ENCODE measurements at regions not wholly inside any gene's neighbourhood (a gene's known extent, or its start where the extent isn't known, plus 50 kb on each side); places are given as distances from the start of the nearest gene placed in this dataset.

DNA sequence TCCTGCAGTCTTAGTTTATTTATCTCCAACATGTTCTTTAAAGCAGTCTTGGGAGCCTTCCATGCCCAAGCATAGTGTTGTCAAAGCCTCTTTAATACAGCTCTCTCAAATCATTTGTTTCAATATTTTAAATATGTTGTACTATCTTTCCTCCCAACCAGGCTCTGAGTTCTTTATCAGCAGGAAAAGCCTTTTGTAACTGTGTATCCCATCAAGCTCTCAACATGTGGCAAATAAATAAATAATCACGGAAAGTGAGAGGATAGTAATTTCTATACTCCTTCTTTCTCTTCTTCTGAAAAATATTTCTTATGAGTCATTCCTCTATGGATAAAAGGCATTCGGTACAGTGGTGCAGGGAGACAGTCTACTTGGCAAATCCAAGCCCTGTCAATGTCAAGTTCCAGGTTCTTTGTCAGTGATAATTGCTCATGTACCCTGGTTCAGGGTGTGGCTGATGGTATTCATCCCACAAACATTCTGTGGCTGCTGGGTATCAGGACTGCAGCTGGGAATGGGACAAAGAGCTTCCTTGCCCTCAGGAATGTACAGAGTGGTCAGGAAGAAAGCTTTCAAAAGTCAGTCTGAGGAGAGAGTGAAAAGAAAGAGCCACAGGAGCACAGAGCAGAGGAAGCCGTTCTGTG, 384.3 kb downstream of the EFNB2 start:
- no peak overlapping the region for H3K4me2 ChIP-seq (ENCODE audit: insufficient read depth, low read length)
- DNase-seq (no peak), ATAC-seq (ENCODE audit: insufficient read depth, low read depth) (no peak)
- no peaks in the 10 kb centered on the region for H3K79me2 ChIP-seq (ENCODE audit: insufficient read depth, low read length)
- H4K20me1 ChIP-seq (ENCODE audit: insufficient read depth, low read length), result no peaks in the 10 kb centered on the region
- no peak overlapping the region for H2AFZ ChIP-seq (ENCODE audit: low read depth, low read length)
- H3K27ac ChIP-seq (ENCODE audit: low read length), result no peak overlapping the region
- no peaks in the 10 kb centered on the region for H3K4me1 ChIP-seq (ENCODE audit: insufficient read depth, low read length)
- H3K9me3 ChIP-seq (ENCODE audit: insufficient read depth, low read length, severe bottlenecking), result peaks cover 2% of the 10 kb centered on the region
- H3K36me3 ChIP-seq (ENCODE audit: insufficient read depth, low read length), result no peaks in the 10 kb centered on the region
- TF ChIP-seq EZH2 (IDR thresholded peaks at IDR 0.05; ENCODE audit: borderline replicate concordance, low read depth, low read length, severe bottlenecking), result no peak
- TF ChIP-seq, protein P1, sequence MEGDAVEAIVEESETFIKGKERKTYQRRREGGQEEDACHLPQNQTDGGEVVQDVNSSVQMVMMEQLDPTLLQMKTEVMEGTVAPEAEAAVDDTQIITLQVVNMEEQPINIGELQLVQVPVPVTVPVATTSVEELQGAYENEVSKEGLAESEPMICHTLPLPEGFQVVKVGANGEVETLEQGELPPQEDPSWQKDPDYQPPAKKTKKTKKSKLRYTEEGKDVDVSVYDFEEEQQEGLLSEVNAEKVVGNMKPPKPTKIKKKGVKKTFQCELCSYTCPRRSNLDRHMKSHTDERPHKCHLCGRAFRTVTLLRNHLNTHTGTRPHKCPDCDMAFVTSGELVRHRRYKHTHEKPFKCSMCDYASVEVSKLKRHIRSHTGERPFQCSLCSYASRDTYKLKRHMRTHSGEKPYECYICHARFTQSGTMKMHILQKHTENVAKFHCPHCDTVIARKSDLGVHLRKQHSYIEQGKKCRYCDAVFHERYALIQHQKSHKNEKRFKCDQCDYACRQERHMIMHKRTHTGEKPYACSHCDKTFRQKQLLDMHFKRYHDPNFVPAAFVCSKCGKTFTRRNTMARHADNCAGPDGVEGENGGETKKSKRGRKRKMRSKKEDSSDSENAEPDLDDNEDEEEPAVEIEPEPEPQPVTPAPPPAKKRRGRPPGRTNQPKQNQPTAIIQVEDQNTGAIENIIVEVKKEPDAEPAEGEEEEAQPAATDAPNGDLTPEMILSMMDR (IDR thresholded peaks at IDR 0.05; ENCODE audit: borderline replicate concordance, extremely low read depth, low read length, poor library complexity, severe bottlenecking), result no peak
- H3K27me3 ChIP-seq (ENCODE audit: insufficient read depth, low read length, poor library complexity), result no peaks in the 10 kb centered on the region
- no peak overlapping the region for H3K4me3 ChIP-seq (ENCODE audit: low read depth in 1 of 2, low read length in 2 of 2)
- H3K9ac ChIP-seq (ENCODE audit: low read depth, low read length), result no peak overlapping the region

DNA sequence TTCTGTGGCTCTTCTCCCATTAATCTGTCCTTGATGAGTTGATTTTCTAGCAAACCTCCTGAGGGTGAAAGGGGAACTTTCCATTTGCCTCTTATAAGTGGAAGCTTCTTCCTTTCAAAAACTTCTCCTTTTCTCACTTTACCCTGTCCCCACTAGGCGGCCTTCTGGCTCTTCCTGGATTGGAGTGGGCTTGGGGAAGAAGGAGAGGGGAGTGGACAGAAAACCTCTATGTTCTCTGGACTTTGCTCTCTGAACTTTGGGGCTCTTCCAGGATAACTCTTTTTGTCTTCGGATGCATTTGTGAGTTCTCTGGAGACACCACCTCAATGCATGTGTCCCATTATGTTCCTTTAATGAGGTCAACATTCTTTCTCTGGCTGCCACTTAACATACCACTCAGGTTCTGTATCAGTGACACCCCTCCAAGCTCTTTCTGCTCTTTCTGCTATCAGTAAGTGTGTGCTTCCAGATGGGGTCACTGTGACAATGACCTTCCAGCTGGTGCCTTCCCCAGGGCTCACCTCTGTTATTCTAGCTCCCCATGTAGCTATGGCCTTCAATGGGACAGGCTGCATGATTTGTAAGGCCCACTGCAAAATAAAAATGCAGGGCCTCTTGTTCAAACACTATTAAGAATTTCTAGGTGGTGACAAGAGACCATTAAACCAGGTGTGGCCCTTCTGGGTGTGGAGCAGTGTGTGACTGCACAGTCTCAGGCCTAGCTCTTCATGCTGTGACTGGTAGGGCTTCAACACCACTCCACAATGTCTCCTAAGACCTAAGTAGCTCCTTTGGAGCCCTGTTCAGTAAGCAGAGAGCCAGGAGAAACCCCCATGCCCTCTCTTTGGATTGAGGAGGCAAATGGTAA, 389.2 kb downstream of the EFNB2 start:
- Histone ChIP-seq H3K4me1 (ENCODE audit: insufficient read depth, low read length) (no peaks in the 10 kb centered on the region), H3K9me3 (ENCODE audit: insufficient read depth, low read length, severe bottlenecking) (peaks cover 2% of the 10 kb centered on the region), H4K20me1 (ENCODE audit: insufficient read depth, low read length) (no peaks in the 10 kb centered on the region), H2AFZ (ENCODE audit: low read depth, low read length) (peak overlapping the region; percentile 25; the same call in 1 of the 2 replicates), H3K9ac (ENCODE audit: low read depth, low read length) (no peak overlapping the region), H3K79me2 (ENCODE audit: insufficient read depth, low read length) (no peaks in the 10 kb centered on the region), H3K27me3 (ENCODE audit: insufficient read depth, low read length, poor library complexity) (no peaks in the 10 kb centered on the region), H3K4me2 (ENCODE audit: insufficient read depth, low read length) (no peak overlapping the region), H3K36me3 (ENCODE audit: insufficient read depth, low read length) (no peaks in the 10 kb centered on the region), H3K27ac (ENCODE audit: low read length) (no peak overlapping the region), H3K4me3 (ENCODE audit: low read depth in 1 of 2, low read length in 2 of 2) (no peak overlapping the region)
- TF ChIP-seq, protein P1 (IDR thresholded peaks at IDR 0.05; ENCODE audit: borderline replicate concordance, extremely low read depth, low read length, poor library complexity, severe bottlenecking), result no peak
- no peak for TF ChIP-seq EZH2 (IDR thresholded peaks at IDR 0.05; ENCODE audit: borderline replicate concordance, low read depth, low read length, severe bottlenecking)
- no peak for ATAC-seq (ENCODE audit: insufficient read depth, low read depth)
- DNase-seq, result no peak

DNA sequence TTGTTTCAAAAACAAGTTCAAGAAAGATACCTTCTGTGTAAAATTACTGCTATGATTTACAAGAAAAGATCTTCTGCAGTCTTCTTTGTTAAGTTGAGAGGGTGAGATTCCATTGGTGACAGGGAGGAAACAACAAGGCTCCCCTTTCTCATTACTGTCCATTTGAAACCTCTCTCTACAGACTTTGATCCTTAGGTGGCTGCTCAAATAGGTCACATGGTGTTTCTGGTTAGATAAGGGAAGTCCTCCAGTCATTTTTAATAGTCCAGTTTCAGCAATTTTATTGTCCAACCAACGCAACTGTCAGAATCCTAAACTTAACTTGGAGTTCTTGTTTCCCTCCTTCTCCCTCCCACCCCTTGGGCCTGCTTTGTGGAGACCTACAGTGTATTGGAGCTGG, 390.4 kb downstream of the EFNB2 start:
- Histone ChIP-seq H3K4me1 (ENCODE audit: insufficient read depth, low read length) (no peaks in the 10 kb centered on the region), H3K4me2 (ENCODE audit: insufficient read depth, low read length) (no peak overlapping the region)

More for the DNA sequence above, 390.4 kb downstream of the EFNB2 start:
- ATAC-seq (ENCODE audit: insufficient read depth, low read depth) (no peak), DNase-seq (no peak)
- Histone ChIP-seq H3K79me2 (ENCODE audit: insufficient read depth, low read length) (no peaks in the 10 kb centered on the region), H2AFZ (ENCODE audit: low read depth, low read length) (no peak overlapping the region), H3K27me3 (ENCODE audit: insufficient read depth, low read length, poor library complexity) (no peaks in the 10 kb centered on the region), H4K20me1 (ENCODE audit: insufficient read depth, low read length) (no peaks in the 10 kb centered on the region), H3K27ac (ENCODE audit: low read length) (no peak overlapping the region), H3K4me3 (ENCODE audit: low read depth in 1 of 2, low read length in 2 of 2) (no peak overlapping the region), H3K9me3 (ENCODE audit: insufficient read depth, low read length, severe bottlenecking) (peaks cover 2% of the 10 kb centered on the region), H3K9ac (ENCODE audit: low read depth, low read length) (no peak overlapping the region), H3K36me3 (ENCODE audit: insufficient read depth, low read length) (no peaks in the 10 kb centered on the region)
- TF ChIP-seq, protein P1 (IDR thresholded peaks at IDR 0.05; ENCODE audit: borderline replicate concordance, extremely low read depth, low read length, poor library complexity, severe bottlenecking), result no peak
- TF ChIP-seq EZH2 (IDR thresholded peaks at IDR 0.05; ENCODE audit: borderline replicate concordance, low read depth, low read length, severe bottlenecking), result no peak
